ENCODE measurements at regions not wholly inside any gene's neighbourhood (a gene's known extent, or its start where the extent isn't known, plus 50 kb on each side); places are given as distances from the start of the nearest gene placed in this dataset.
"Not testable (repeated sequence)": the region's sequence is repeated elsewhere in the genome, so short reads cannot be mapped to it uniquely, and the experiment has no call there.

- DNase-seq, result no peak
Observed at GRCh38 chr6:10174761-10175160, 240.1 kb downstream of the TFAP2A start.

GRCh38 chr6:10174056-10174455 is 240.8 kb downstream of the TFAP2A start:
- no peak for DNase-seq

- not testable (repeated sequence) for DNase-seq
Observed at GRCh38 chr6:10171706-10172105, 243.2 kb downstream of the TFAP2A start.

- no peak for DNase-seq
Observed at GRCh38 chr6:10170816-10171215, 244.1 kb downstream of the TFAP2A start.

- DNase-seq, result no peak
Observed at GRCh38 chr6:10166031-10166430, 248.8 kb downstream of the TFAP2A start.

GRCh38 chr6:10163203-10163962 is 251.5 kb downstream of the TFAP2A start:
- no peak for DNase-seq

GRCh38 chr6:10156875-10157274 is 258.0 kb downstream of the TFAP2A start:
- no peak for DNase-seq

GRCh38 chr6:10154251-10154650 is 260.6 kb downstream of the TFAP2A start:
- no peak for DNase-seq

- no peak for DNase-seq
Observed at GRCh38 chr6:10151144-10151915, 263.5 kb downstream of the TFAP2A start.

GRCh38 chr6:10149603-10150002 is 265.3 kb downstream of the TFAP2A start:
- DNase-seq, result no peak

- no peak for DNase-seq
Observed at GRCh38 chr6:10146715-10147451, 268.0 kb downstream of the TFAP2A start.

- no peak for DNase-seq
Observed at GRCh38 chr6:10144772-10145171, 270.1 kb downstream of the TFAP2A start.

GRCh38 chr6:10141746-10142443 is 273.0 kb downstream of the TFAP2A start:
- no peak for DNase-seq

GRCh38 chr6:10140824-10141223 is 274.1 kb downstream of the TFAP2A start:
- no peak for DNase-seq

GRCh38 chr6:10140136-10140535 is 274.7 kb downstream of the TFAP2A start:
- no peak for DNase-seq

- DNase-seq, result no peak
Observed at GRCh38 chr6:10138917-10139316, 276.0 kb downstream of the TFAP2A start.

- DNase-seq, result no peak
Observed at GRCh38 chr6:10136636-10137035, 278.2 kb downstream of the TFAP2A start.

GRCh38 chr6:10134185-10134584 is 280.7 kb downstream of the TFAP2A start:
- DNase-seq, result not testable (repeated sequence)

GRCh38 chr6:10128721-10129120 is 286.2 kb downstream of the TFAP2A start:
- DNase-seq, result no peak

GRCh38 chr6:10122164-10122563 is 292.7 kb downstream of the TFAP2A start:
- DNase-seq, result no peak

- DNase-seq, result no peak
Observed at GRCh38 chr6:10112871-10113549, 301.9 kb downstream of the TFAP2A start.

GRCh38 chr6:10111975-10112374 is 302.9 kb downstream of the TFAP2A start:
- DNase-seq, result no peak
